GM12891 (cell line): ENCODE measurements at regions not wholly inside any gene's neighbourhood (a gene's known extent, or its start where the extent isn't known, plus 50 kb on each side); places are given as distances from the start of the nearest gene placed in this dataset.

Experiments used
- POLR2A ChIP-seq: IDR thresholded peaks from 2 replicates; pipeline ENCODE4 v1.6.1; 2011; ENCODE audit warnings: low read depth, low read length, control low read depth
- SPI1 ChIP-seq: IDR thresholded peaks from 2 replicates; pipeline ENCODE4 v1.6.1; 2011; ENCODE audit warnings: low read depth, low read length, control low read depth

- TF ChIP-seq SPI1 (no peak), POLR2A (no peak)
Observed at GRCh38 chr6:14506656-14507246, 389.2 kb downstream of the CD83 start.
